ENCODE measurements at regions not wholly inside any gene's neighbourhood (a gene's known extent, or its start where the extent isn't known, plus 50 kb on each side); places are given as distances from the start of the nearest gene placed in this dataset.
A peak's percentile ranks its signal among the peaks of the same experiment; 100 is the strongest.

DNA sequence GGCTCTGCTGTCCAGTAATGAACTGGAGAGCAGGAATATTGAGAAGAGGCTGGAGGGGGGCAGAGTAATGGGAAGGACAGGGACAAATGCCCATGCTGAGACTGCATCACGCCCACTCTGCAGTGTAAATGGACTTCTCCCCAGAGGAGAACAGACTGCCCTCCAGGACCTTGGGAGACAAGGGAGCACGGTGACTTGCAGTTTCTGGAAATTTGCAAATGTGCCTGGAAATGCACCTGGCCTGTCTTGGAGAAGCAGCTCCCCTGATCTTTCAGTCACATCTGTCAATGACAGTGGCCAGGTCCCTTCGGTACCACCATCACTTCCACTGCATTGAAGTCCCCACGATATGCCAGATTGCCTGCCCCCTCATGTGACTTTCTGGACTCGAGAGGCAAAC is 178.7 kb upstream of the SH3BP4 start:
- H2AK5ac ChIP-seq (ENCODE audit: low read length, severe bottlenecking) = no peak overlapping the region
- H2BK12ac ChIP-seq (ENCODE audit: low read length in 2 of 2) = peak overlapping the region; percentile 32 to 65
- H2AFZ ChIP-seq (ENCODE audit: low read depth, low read length) = no peak overlapping the region
- no peaks in the 10 kb centered on the region for H3K9me3 ChIP-seq (ENCODE audit: control insufficient read depth, low read length)
- no peak for DNase-seq
- H3K9ac ChIP-seq (ENCODE audit: low read length) = no peak overlapping the region
- no peak overlapping the region for H3K18ac ChIP-seq (ENCODE audit: low read depth in 1 of 2, low read length in 2 of 2)
- H3K4ac ChIP-seq (ENCODE audit: low read depth in 1 of 2, low read length in 2 of 2) = peak overlapping the region in 1 of 2 experiments; percentile 57
- H4K91ac ChIP-seq (ENCODE audit: low read length) = no peak overlapping the region
- H2BK5ac ChIP-seq (ENCODE audit: low read depth, low read length, poor library complexity, severe bottlenecking) = no peak overlapping the region
- H3K36me3 ChIP-seq (ENCODE audit: control insufficient read depth in 1 of 2, insufficient read depth in 2 of 2, low read depth in 1 of 2, low read length in 2 of 2) = peaks cover 0 to 2% of the 10 kb centered on the region in 2 experiments
- H3K4me3 ChIP-seq (ENCODE audit: insufficient read depth in 1 of 2, low read depth in 1 of 2, low read length in 2 of 2) = no peak overlapping the region
- H3K14ac ChIP-seq (ENCODE audit: low read length in 2 of 2) = no peak overlapping the region
- H3K79me1 ChIP-seq (replicated peaks; ENCODE audit: low read length, poor library complexity, severe bottlenecking) = no peaks in the 10 kb centered on the region
- no peak overlapping the region for H4K8ac ChIP-seq (ENCODE audit: low read length)
- no peak overlapping the region for H3K4me2 ChIP-seq (ENCODE audit: low read length, poor library complexity, severe bottlenecking)
- H3K27ac ChIP-seq (ENCODE audit: low read length, poor library complexity, severe bottlenecking) = no peak overlapping the region
- WGBS = 92% methylated on average over 4 of the region's 5 CpGs
- no peaks in the 10 kb centered on the region for H3K27me3 ChIP-seq (ENCODE audit: control insufficient read depth in 1 of 2, insufficient read depth in 1 of 2, low read length in 2 of 2)
- H3K23ac ChIP-seq (ENCODE audit: low read length in 2 of 2) = no peak overlapping the region
- no peak overlapping the region for H2BK15ac ChIP-seq (ENCODE audit: low read depth, poor library complexity, severe bottlenecking)
- H3K4me1 ChIP-seq (ENCODE audit: control insufficient read depth, insufficient read depth, low read depth, low read length) = peaks cover 21% of the 10 kb centered on the region
- peak overlapping the region; percentile 54 for H2BK120ac ChIP-seq (ENCODE audit: low read depth, low read length)

DNA sequence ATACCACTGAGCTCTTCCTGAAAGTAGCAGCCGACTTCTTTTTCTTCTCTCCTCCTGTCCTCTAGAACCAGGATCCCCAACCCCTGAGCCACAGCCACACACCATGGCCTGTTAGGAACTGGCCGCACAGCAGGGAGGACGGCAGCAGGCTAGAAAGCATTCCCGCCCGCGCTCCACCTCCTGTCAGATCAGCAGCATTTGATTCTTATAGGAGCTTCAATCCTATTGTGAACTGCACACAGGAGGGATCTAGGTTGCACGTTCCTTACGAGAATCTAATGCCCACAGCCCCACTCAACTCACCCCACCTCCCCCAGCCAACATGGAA is 179.1 kb upstream of the SH3BP4 start:
- Histone ChIP-seq H4K8ac (ENCODE audit: low read length) (peak overlapping the region; percentile 78), H2BK120ac (ENCODE audit: low read depth, low read length) (peak overlapping the region; percentile 54), H2BK15ac (ENCODE audit: low read depth, poor library complexity, severe bottlenecking) (no peak overlapping the region), H3K9me3 (ENCODE audit: control insufficient read depth, low read length) (no peaks in the 10 kb centered on the region), H3K4me2 (ENCODE audit: low read length, poor library complexity, severe bottlenecking) (no peak overlapping the region), H3K4ac (ENCODE audit: low read depth in 1 of 2, low read length in 2 of 2) (peak overlapping the region in 1 of 2 experiments; percentile 57), H2AFZ (ENCODE audit: low read depth, low read length) (no peak overlapping the region), H3K9ac (ENCODE audit: low read length) (no peak overlapping the region), H2BK5ac (ENCODE audit: low read depth, low read length, poor library complexity, severe bottlenecking) (no peak overlapping the region), H2AK5ac (ENCODE audit: low read length, severe bottlenecking) (no peak overlapping the region), H2BK12ac (ENCODE audit: low read length in 2 of 2) (peak overlapping the region in 1 of 2 experiments; percentile 32), H4K91ac (ENCODE audit: low read length) (peak overlapping the region; percentile 52), H3K18ac (ENCODE audit: low read depth in 1 of 2, low read length in 2 of 2) (peak overlapping the region in 1 of 2 experiments; percentile 67), H3K23ac (ENCODE audit: low read length in 2 of 2) (no peak overlapping the region), H3K4me3 (ENCODE audit: insufficient read depth in 1 of 2, low read depth in 1 of 2, low read length in 2 of 2) (no peak overlapping the region), H3K14ac (ENCODE audit: low read length in 2 of 2) (no peak overlapping the region), H3K36me3 (ENCODE audit: control insufficient read depth in 1 of 2, insufficient read depth in 2 of 2, low read depth in 1 of 2, low read length in 2 of 2) (peaks cover 0 to 2% of the 10 kb centered on the region in 2 experiments), H3K4me1 (ENCODE audit: control insufficient read depth, insufficient read depth, low read depth, low read length) (peaks cover 21% of the 10 kb centered on the region), H3K27me3 (ENCODE audit: control insufficient read depth in 1 of 2, insufficient read depth in 1 of 2, low read length in 2 of 2) (no peaks in the 10 kb centered on the region), H3K79me1 (replicated peaks; ENCODE audit: low read length, poor library complexity, severe bottlenecking) (no peaks in the 10 kb centered on the region), H3K27ac (ENCODE audit: low read length, poor library complexity, severe bottlenecking) (no peak overlapping the region)
- no peak for DNase-seq
- WGBS = 84% methylated on average over 8 of the region's 8 CpGs

DNA sequence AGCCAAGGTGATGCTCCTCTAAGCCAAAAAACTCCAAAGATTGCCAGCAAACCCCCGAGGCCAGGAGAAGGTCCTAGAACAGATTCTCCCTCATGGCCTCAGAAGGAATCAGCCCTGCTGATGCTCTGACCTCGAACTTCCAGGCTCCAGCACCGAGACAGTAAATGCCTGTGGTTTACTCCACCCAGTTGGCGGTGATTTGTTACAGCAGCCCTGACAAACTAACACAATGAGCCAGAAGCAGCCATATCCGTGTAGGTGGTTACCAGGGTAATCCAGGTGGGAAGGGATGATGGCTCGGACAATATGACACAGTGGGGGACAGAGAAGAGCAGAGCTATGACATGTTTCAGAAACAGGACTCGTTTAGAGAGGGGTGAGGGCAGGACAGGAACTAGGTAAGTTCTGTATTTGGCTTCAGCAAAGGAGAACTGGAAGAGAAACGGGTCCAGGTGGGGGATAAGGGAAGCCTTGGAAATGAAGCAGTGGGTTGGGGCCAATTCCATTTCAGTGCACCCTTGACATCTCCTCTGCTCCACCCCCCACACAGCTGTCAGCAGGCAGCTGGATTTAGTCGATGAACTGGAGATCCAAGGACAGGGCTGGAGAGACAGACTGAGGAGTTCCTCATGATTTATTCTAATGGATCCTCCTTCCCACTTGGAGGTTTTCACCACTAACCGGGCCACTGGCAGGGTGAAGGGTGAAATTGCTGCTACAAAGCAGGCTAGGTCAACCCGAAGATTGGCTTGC is 179.7 kb upstream of the SH3BP4 start:
- H3K4me3 ChIP-seq (ENCODE audit: insufficient read depth in 1 of 2, low read depth in 1 of 2, low read length in 2 of 2) = no peak overlapping the region
- H2BK5ac ChIP-seq (ENCODE audit: low read depth, low read length, poor library complexity, severe bottlenecking) = no peak overlapping the region
- H3K23ac ChIP-seq (ENCODE audit: low read length in 2 of 2) = no peak overlapping the region
- H3K18ac ChIP-seq (ENCODE audit: low read depth in 1 of 2, low read length in 2 of 2) = peak overlapping the region in 1 of 2 experiments; percentile 23
- H3K9me3 ChIP-seq (ENCODE audit: control insufficient read depth, low read length) = no peaks in the 10 kb centered on the region
- no peaks in the 10 kb centered on the region for H3K79me1 ChIP-seq (replicated peaks; ENCODE audit: low read length, poor library complexity, severe bottlenecking)
- H3K4ac ChIP-seq (ENCODE audit: low read depth in 1 of 2, low read length in 2 of 2) = peak overlapping the region in 1 of 2 experiments; percentile 57
- H3K4me1 ChIP-seq (ENCODE audit: control insufficient read depth, insufficient read depth, low read depth, low read length) = peaks cover 21% of the 10 kb centered on the region
- no peak overlapping the region for H4K91ac ChIP-seq (ENCODE audit: low read length)
- H2BK12ac ChIP-seq (ENCODE audit: low read length in 2 of 2) = peak overlapping the region in 1 of 2 experiments; percentile 59
- 32% methylated on average over 10 of the region's 11 CpGs for WGBS
- no peak overlapping the region for H3K9ac ChIP-seq (ENCODE audit: low read length)
- H3K27ac ChIP-seq (ENCODE audit: low read length, poor library complexity, severe bottlenecking) = no peak overlapping the region
- H4K8ac ChIP-seq (ENCODE audit: low read length) = no peak overlapping the region
- no peak overlapping the region for H2AFZ ChIP-seq (ENCODE audit: low read depth, low read length)
- H2BK120ac ChIP-seq (ENCODE audit: low read depth, low read length) = no peak overlapping the region
- H3K36me3 ChIP-seq (ENCODE audit: control insufficient read depth in 1 of 2, insufficient read depth in 2 of 2, low read depth in 1 of 2, low read length in 2 of 2) = peaks cover 0 to 2% of the 10 kb centered on the region in 2 experiments
- H3K14ac ChIP-seq (ENCODE audit: low read length in 2 of 2) = no peak overlapping the region
- peak; percentile 55 for DNase-seq
- H2BK15ac ChIP-seq (ENCODE audit: low read depth, poor library complexity, severe bottlenecking) = no peak overlapping the region
- H2AK5ac ChIP-seq (ENCODE audit: low read length, severe bottlenecking) = peak overlapping the region; percentile 75
- no peak overlapping the region for H3K4me2 ChIP-seq (ENCODE audit: low read length, poor library complexity, severe bottlenecking)
- H3K27me3 ChIP-seq (ENCODE audit: control insufficient read depth in 1 of 2, insufficient read depth in 1 of 2, low read length in 2 of 2) = no peaks in the 10 kb centered on the region

DNA sequence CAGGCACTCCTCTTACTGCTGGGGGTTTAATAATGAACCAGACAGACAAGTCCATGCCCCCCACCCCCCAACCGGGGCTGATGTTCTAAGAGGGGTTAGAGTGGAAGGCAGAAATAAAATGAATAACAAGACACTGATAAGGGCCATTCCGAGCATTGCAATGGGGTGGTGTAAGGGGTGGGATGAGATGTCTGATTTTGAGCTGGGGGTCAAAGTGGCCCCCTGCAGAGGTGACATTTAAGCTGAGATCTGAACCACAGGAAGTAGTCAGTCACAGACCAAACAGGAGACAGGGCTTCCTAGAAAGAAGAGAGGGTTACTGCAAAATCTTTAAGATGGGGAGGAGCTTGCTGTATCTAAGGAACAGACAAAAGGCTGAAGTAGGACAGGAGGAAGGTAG is 180.6 kb upstream of the SH3BP4 start:
- Histone ChIP-seq H4K8ac (ENCODE audit: low read length) (no peak overlapping the region), H3K4me2 (ENCODE audit: low read length, poor library complexity, severe bottlenecking) (no peak overlapping the region), H3K4me3 (ENCODE audit: insufficient read depth in 1 of 2, low read depth in 1 of 2, low read length in 2 of 2) (no peak overlapping the region), H3K9me3 (ENCODE audit: control insufficient read depth, low read length) (no peaks in the 10 kb centered on the region), H3K4me1 (ENCODE audit: control insufficient read depth, insufficient read depth, low read depth, low read length) (peaks cover 21% of the 10 kb centered on the region), H2BK5ac (ENCODE audit: low read depth, low read length, poor library complexity, severe bottlenecking) (no peak overlapping the region), H3K9ac (ENCODE audit: low read length) (no peak overlapping the region), H2BK12ac (ENCODE audit: low read length in 2 of 2) (peak overlapping the region; percentile 49 to 79), H2AK5ac (ENCODE audit: low read length, severe bottlenecking) (peak overlapping the region; percentile 94), H2BK15ac (ENCODE audit: low read depth, poor library complexity, severe bottlenecking) (no peak overlapping the region), H3K79me1 (replicated peaks; ENCODE audit: low read length, poor library complexity, severe bottlenecking) (no peaks in the 10 kb centered on the region), H3K18ac (ENCODE audit: low read depth in 1 of 2, low read length in 2 of 2) (peak overlapping the region in 1 of 2 experiments; percentile 71), H2BK120ac (ENCODE audit: low read depth, low read length) (peak overlapping the region; percentile 34), H3K23ac (ENCODE audit: low read length in 2 of 2) (no peak overlapping the region), H3K36me3 (ENCODE audit: control insufficient read depth in 1 of 2, insufficient read depth in 2 of 2, low read depth in 1 of 2, low read length in 2 of 2) (peaks cover 0 to 2% of the 10 kb centered on the region in 2 experiments), H3K27me3 (ENCODE audit: control insufficient read depth in 1 of 2, insufficient read depth in 1 of 2, low read length in 2 of 2) (no peaks in the 10 kb centered on the region), H4K91ac (ENCODE audit: low read length) (no peak overlapping the region), H3K27ac (ENCODE audit: low read length, poor library complexity, severe bottlenecking) (no peak overlapping the region), H2AFZ (ENCODE audit: low read depth, low read length) (no peak overlapping the region), H3K14ac (ENCODE audit: low read length in 2 of 2) (no peak overlapping the region), H3K4ac (ENCODE audit: low read depth in 1 of 2, low read length in 2 of 2) (no peak overlapping the region)
- 31% methylated on average over 2 of the region's 2 CpGs for WGBS
- no peak for DNase-seq

All from mesenchymal stem cell (in vitro differentiated cells and primary cell).